HG03025 (cell line): ENCODE measurements at regions not wholly inside any gene's neighbourhood (a gene's known extent, or its start where the extent isn't known, plus 50 kb on each side); places are given as distances from the start of the nearest gene placed in this dataset.
"Not testable (repeated sequence)": the region's sequence is repeated elsewhere in the genome, so short reads cannot be mapped to it uniquely, and the experiment has no call there.

ENCODE experiments used
- ATAC-seq: cut with Tn5 transposase; IDR thresholded peaks from one replicate; pipeline ENCODE4 v1.9.1; 2021; ENCODE audit warnings: mild to moderate bottlenecking, moderate library complexity; ENCODE audit not compliant: unreplicated experiment, low FRiP score

DNA sequence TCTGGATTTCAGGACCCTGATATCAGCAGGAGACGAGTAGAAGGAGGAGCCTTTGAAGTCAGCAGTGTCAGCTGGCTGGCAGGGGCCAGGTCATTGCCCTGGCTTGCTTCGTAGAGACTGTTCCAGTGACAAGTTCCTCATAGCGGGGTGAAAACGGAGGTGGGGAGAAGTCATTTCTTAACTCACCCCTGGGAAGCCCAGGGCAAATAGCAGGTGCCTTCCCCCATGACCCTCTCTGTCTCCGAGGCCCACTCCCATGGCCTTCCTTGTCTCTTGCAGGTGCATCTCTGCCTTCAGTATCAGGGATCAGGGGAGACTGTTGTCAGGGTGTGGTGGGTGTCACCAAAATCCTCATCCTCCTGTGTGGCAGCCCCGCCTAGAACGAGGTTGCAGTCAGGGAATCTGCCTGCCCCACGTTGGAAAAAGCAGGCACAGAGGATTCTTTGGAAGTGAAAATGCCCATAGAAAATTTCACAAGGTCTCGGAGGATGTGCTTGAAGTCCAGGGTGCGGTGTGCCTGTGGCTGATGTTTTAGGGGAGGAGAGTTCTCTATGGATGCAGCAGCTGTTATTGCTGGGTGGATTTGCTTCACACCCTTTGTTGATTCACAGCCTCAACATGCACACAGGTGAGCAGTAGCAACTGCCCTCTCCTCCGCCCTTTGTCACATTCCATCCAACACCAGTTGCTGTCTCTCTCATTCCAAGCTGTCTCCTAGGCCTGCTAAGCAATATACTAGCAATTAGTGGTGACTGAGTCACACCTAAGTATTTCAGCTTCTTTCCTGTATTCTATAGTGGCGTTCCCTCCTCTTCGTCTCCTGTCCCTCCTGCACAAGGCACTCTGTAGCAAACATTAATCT, 142.6 kb upstream of the FHL2 start:
- ATAC-seq, result no peak

DNA sequence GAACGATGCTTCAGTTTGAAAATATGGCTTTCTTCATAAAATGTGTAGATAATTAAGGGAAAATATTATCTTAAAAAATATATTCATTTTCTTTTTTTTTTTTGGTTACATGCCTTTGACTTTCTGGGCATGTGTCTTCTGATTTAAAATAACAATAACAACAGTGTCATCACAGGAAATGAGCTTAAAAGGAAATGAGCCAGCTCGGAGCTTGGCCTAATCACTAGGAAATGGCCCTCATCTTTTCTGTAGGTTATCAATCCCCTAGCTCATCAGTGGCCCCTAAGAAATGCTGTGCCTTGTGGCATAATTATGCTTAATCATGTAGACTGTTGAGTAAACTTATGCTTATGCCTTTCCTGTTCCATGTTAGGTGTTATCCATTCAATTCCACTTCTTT, 141.8 kb upstream of the FHL2 start:
- no peak for ATAC-seq

DNA sequence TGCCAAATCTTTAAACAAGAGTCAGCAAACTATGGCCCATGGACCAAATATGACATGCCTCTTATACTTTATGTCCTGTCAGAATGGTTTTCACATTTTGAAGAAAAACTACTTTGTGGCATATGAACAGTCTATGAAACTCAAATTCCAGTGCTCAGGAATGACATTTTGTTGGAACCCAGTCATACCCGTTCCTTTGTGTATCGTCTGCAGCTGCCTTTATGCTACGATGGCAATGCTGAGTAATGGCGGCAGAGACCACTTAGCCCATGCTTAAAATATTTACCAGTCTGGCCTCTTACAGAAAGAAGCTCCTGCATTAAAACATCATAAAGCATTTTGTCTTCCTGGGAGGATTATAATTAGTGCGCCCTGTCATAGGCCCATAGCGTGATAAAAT, 140.5 kb upstream of the FHL2 start:
- no peak for ATAC-seq

DNA sequence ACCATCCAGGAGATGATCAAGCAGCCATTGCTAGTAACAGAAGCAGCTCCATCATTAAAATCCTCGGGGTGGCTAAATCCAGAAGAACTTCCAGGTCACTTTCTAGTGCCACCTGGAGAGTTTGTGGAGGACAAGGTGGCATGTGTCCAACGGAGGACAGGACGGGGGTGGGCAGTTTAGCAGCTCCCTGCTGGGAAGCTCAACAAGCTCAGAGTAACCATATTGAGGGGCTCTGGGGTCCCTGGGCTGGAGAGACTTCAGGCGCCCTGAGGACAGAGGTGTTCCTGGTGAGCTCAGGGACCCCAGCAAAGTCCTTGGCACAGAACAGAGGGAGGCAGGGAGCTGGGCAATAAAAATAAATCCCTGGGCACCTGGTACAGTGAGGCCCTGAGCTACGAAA, 140.0 kb upstream of the FHL2 start:
- ATAC-seq, result no peak

DNA sequence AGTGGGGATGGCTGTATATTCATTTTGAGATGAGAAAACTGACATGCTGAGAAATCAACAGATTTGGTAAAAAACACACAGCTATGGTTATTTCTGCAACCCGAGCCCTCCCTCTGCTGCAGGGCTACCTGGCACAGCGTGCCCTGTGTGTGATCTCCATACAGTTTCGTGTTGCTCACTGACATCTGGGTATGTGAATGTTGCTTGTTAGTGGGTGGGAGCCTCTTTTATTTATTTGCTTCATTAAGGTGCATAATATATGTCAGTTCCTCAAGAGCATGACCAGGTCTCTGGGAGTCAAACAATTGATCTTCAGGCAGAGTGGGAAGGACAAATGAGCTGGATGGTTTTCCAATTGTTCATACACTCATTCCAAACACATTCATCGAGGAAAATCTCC, 139.1 kb upstream of the FHL2 start:
- no peak for ATAC-seq

DNA sequence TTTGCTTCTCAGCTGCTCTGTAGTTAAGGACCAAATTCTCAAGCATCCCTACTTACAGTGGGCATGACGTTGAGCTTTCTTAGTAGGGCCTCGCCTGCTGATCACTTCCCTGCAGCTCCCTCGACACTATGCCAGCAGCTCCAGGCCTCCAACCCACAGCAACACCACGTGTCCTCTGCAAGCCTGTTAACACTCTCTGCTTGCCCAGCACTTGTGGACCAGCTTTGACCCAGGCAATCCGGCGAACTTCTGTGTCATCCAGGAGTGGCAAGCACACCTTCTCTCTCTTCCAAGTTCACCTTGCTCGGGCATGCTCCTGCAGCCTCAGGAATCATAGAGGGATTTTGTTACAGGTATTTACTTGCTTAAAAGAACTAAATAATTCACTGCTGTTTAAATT, 138.6 kb upstream of the FHL2 start:
- ATAC-seq, result no peak

DNA sequence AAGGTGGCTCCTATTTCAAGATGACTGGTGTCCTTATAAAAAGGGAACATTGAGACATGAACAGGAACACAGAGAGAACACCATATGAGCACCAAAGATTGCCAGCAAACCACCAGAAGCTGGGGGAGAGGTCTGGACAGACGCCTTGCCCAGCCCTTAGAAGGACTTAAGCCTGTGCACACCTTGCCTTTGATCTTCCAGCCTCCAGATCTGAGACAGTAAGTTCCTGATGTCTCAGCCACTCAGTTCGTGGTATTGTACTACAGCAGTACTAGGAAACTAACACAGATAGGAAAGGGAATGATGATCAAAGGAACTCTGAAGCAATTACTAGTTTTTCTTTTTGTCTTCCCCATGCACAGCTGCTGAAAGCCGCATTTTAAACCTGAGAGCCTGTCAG, 137.3 kb upstream of the FHL2 start:
- ATAC-seq, result no peak

DNA sequence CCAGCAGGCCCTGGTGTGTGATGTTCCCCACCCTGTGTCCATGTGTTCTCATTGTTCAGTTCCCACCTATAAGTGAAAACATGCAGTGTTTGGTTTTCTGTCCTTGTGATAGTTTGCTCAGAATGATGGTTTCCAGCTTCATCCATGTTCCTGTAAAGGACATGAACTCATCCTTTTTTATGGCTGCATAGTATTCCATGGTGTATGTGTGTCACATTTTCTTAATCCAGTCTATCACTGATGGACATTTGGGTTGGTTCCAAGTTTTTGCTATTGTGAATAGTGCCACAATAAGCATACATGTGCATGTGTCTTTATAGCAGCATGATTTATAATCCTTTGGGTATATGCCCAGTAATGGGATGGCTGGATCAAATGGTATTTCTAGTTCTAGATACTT, 130.4 kb upstream of the FHL2 start:
- not testable (repeated sequence) for ATAC-seq

DNA sequence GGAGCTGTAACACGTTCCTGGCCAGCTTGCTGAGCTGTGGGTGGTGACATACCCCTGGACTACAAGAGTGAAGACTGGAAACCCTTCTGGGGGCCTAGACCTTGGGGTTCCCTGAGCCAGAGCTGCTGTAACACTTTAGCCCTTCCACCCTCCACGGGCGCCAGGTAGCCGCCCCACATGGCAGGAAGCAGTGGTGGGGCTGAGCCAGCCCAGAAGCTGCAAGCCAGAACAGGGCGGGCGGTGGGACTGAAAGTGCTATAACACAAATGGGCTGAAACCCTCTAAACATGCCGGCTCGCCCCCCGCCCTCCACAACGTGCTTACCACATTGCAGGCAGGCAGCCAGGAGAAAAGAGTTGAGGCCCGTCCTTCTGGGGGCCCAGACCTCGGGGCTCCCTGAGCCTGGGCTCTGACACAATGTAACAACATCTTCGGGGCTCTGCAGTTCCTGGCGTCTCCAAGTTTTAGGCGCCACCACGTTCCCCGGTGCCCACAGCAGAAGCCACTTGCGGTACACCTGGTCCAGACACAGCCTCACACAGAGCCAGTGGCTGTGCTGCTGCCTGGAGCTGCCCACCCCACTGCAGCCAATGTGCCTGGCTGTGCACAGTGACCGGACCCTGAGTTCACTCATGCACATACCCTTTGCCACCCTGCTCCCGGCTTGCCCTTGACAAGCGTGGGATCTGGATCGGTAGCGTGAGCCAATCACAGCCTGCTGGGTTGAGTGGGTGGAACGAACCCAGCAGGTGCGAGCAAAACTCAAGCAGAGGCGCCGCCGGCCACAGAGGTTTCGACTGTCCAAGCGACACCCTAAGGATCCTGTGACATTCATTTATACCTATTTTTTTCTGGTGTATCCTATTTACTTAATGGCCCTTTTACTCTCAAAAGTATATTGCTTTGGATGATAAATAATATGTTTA, 127.4 kb upstream of the FHL2 start:
- no peak for ATAC-seq

DNA sequence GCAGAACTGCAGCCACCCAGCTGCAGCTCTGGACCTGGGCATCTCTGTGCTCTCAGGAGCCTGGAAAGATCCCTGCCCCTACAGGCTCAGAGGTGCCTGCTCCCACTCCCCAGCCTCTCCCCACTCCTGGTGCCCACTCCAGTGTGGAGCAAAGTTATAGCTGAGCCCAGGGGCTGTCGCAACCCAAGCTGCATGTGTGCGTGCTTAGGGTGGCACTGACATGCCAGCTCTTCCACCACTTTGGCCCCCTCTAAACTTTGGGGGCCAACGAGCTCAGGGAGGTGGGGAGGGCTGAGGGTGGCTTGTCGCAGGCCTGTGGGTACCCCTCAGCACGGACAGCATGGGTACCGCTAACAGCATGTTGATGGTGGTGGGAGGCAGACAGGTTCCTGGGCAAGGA, 126.3 kb upstream of the FHL2 start:
- ATAC-seq, result no peak

DNA sequence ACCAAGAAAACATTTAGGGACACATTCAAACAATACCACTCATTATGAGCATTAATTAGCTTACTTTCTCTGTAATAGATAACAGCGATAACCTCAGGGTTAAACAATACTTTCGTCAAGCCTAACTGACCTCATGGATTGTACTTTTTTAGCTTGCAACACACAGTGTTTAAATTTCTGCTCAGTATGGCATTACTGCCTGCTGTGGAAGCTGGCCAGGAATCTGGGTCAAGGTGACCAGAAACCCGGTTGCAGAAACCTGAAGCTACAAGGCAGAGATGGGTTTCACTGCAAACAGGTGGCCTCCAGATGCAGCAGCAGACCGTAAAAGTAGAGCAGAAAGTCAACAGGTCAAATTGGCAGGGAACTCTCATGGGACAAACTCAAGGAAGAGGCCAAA, 123.8 kb upstream of the FHL2 start:
- ATAC-seq, result no peak

DNA sequence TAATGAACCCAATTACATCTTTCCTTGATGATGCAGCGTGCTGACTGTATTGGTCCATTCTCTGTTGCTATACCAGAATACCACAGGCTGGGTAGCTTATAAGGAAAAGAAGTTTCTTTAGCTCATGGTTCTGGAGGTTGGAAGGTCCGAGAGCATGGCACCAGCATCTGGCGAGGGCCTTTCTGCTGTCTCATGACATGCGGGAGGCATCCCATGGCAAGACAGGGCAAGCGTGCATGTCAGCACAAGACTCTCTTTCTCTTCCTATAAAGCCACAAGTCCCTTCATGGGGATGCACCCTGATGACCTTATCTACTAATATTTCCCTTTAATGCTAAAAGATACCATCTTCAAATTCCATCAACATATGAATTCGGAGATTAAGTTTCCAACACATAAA, 122.8 kb upstream of the FHL2 start:
- no peak for ATAC-seq

DNA sequence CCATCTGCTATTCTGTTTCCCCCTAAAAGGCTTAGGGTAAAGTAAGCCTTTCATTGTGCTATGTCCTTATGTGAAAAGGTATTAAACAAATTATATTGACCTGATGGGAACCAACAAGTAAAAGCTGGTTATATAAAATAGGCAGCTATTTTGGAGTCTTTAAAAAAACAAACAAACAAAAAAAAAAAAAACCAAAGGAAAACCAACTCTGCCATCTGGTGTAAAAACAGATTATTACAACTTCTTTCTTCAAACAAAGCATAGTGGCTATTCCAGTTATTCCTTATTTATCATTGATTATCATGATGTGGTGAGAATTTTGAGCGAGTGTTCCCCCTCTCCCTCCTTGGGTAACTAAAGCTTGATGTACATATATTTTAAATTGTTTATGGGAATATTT, 122.3 kb upstream of the FHL2 start:
- ATAC-seq, result no peak

DNA sequence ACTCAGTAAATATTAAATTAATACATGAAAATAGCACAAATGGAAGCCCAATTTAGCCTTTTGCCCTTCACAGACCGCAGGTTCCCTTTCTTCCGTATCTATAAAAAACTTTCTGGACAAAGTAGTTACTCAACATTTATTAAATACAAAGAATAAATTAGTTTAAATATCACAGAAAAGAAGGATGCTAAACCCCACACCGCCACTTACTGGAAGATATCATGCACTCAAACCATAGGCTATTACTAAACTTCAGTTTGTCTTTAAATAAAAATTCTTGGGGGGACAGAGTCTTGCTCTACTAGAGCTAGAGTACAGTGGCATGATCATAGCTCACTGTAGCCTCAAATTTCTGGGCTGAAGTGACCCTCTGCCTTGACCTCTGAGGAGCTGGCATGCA, 120.7 kb upstream of the FHL2 start:
- no peak for ATAC-seq

DNA sequence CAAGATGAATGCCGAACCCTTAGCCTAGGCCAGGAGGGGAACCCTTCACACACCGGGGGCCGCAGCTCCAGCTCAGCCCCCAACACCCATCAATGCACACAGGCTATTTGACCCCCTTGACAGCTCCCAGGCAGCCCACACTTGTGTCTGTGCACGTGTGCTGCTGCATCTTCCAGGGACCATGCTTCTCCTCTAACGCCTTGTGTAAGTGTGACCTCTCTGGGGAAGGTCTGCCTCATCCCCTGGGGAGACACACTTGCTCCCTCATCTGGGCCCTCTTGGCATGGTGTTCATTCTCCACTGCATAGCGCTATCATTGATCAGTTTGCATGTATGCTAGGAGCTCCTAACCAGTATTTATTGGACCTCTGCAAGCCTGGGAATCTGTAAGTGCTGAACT, 120.0 kb upstream of the FHL2 start:
- no peak for ATAC-seq

DNA sequence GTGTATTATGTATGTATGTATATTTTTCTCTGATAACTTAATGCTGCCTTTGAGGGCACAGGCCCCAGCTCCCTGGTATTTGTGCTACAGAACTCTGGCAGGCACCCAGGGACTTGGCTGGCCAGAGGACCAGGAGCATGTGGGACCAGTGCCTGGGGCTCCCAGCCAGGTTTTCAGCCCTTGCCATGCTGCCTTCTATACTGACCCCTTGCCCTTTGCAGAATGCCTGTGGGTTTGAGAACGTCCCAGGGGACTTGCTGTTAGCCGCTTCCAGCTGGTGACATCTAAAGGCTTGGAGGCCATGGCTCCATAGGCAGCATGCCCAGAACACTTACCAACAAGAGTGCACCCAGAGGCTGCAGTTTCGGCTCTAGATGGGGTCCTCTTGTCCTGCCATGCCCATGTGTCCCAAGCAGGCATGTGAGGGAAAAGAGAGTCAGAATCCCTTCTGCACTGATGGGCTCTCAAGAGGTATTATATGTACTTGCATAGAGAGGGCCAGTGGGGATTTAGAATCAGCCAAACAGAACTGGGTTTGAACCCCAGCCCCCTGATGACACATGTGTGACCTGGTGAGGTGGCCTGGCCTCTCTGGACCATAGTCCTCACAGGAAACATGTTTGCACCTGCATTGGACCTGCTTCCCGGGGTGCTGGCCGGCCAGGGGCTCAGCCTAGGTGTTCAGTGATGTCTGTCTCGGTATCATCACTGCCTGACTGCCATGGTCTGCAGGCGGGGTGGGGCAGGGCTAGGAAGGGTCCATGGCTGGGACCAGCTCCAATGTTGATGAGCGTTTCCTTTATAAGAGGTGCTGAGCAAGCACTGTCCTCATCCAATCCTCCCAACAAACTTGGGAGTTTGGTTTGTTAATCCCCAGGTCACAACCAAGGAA, 119.2 kb upstream of the FHL2 start:
- ATAC-seq, result no peak

DNA sequence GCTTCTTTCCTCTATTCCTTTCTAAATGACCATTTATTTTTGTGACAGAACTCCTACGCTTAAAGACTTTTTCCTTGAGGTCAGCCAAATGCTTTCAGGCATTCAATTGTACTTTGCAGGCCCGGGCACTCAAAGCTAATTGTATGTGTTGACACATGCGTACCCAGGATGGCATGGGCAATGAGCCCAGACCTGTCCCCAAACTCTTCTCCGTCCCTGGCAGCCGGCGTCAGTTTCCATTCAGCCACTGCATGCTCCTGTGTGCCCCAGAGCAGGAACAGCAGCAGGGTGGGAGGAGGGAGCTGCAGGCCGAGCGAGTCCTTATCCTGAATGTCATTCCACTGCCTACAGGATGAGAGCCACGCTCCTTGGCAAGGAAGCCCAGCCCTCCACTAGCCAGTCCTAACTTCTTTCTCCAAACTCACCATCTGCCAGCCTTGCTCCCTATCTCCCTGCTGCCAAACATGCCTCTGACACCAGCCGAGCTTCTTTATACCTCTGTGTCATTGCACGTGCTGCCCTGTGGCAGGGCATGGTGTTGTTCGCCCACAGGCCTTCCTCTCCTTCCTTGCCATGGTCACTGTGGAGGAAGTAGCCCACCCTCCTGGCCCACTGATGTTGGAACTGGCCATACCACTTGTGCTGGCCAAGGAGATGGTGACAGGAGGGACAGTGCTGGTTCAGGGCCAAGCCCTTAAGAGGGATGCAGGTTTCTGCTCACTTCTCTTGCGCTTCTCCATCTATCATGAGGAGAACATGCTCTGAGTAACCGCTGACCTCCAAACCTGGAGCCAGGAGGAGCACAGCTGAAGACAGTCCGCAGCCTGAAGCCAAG, 116.9 kb upstream of the FHL2 start:
- no peak for ATAC-seq

DNA sequence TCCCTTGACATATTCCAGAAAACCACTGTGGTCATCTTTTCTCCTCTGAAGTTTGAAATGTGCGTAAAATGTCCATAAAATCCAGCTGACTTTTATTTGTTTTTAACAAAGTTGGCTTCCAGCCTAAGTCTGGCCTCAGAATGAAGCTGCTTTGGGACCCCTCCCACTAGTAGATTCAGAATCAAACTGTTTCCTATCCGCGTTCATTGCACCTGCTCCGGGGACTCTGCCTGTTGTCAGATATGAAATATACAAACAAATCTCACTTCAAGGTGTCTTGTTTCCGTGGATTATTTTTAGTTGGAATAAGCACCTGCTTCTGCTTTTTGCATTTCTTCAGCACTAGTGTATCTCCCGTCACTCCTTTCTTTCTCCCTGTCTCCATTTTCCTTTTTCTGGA, 115.7 kb upstream of the FHL2 start:
- ATAC-seq, result no peak

DNA sequence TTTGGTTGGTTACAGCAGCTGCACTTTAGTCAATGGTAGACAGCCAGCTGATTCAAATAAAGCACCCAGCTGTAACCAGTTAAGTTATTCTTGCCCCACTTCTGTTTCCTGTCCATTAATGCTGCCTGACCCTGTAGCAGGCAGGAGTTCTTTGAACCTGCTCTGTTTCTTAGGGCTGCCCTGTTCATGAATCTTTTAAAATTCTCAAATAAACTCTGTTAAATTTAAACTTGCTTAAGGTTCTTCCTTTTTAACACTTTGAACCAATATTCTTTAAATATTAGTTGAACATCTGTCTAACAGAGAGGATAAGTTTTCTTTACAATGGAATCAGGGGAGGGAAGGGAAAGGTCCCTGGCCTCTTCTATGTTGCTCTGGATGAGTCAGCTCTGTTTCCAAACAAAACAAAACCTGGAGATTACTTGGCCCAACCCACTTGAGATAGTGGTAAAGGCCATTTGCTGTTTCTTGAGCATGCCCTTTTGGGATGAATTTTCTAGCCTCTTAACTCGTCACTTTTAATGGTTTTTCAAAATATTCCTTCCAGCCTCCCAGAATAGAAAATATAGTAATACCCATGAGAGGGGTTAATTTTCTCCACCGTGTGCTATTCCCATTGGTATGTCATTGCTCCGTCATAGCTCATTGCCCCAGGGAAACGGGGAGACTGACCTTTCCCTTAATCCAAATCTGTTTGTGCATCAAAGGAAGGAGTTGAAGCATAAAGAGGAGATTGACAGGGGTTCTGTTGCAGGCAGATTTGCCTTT, 112.1 kb upstream of the FHL2 start:
- no peak for ATAC-seq
